Endothelial cell of hepatic sinusoid (primary cell): ENCODE measurements at regions not wholly inside any gene's neighbourhood (a gene's known extent, or its start where the extent isn't known, plus 50 kb on each side); places are given as distances from the start of the nearest gene placed in this dataset.

Source experiments
- in situ Hi-C: cut with HindIII; loops from 2 replicates; pipeline ENCODE4 v1.10.0; 2017; ENCODE audit warnings: low sequenced_read_pairs

GRCh38 chr5:20680718-20681302 is 692.8 kb upstream of the CDH18 start:
- in situ Hi-C loops = no loop called here

GRCh38 chr5:20678814-20679298 is 690.9 kb upstream of the CDH18 start:
- in situ Hi-C loops = no loop called here

- in situ Hi-C loops = no loop called here
Measured at GRCh38 chr5:20678386-20678785, 690.4 kb upstream of the CDH18 start.

GRCh38 chr5:20660588-20660987 is 672.6 kb upstream of the CDH18 start:
- in situ Hi-C loops = no loop called here

GRCh38 chr5:20656262-20656661 is 668.3 kb upstream of the CDH18 start:
- in situ Hi-C loops = no loop called here

GRCh38 chr5:20655211-20655610 is 667.2 kb upstream of the CDH18 start:
- in situ Hi-C loops = no loop called here

- in situ Hi-C loops = no loop called here
Measured at GRCh38 chr5:20654746-20655145, 666.7 kb upstream of the CDH18 start.

- in situ Hi-C loops = no loop called here
Measured at GRCh38 chr5:20654033-20654432, 666.0 kb upstream of the CDH18 start.

GRCh38 chr5:20649966-20650365 is 662.0 kb upstream of the CDH18 start:
- in situ Hi-C loops = no loop called here

GRCh38 chr5:20648981-20649380 is 661.0 kb upstream of the CDH18 start:
- in situ Hi-C loops = no loop called here

- in situ Hi-C loops = no loop called here
Measured at GRCh38 chr5:20636686-20637085, 648.7 kb upstream of the CDH18 start.

- in situ Hi-C loops = no loop called here
Measured at GRCh38 chr5:20619591-20619990, 631.6 kb upstream of the CDH18 start.

GRCh38 chr5:20618340-20618739 is 630.3 kb upstream of the CDH18 start:
- in situ Hi-C loops = no loop called here

- in situ Hi-C loops = no loop called here
Measured at GRCh38 chr5:20617841-20618240, 629.8 kb upstream of the CDH18 start.

GRCh38 chr5:20615888-20616563 is 628.0 kb upstream of the CDH18 start:
- in situ Hi-C loops = no loop called here

GRCh38 chr5:20611620-20612019 is 623.6 kb upstream of the CDH18 start:
- in situ Hi-C loops = no loop called here

GRCh38 chr5:20610681-20611080 is 622.7 kb upstream of the CDH18 start:
- in situ Hi-C loops = no loop called here

- in situ Hi-C loops = no loop called here
Measured at GRCh38 chr5:20609126-20609525, 621.1 kb upstream of the CDH18 start.

GRCh38 chr5:20608567-20608966 is 620.6 kb upstream of the CDH18 start:
- in situ Hi-C loops = no loop called here

- in situ Hi-C loops = no loop called here
Measured at GRCh38 chr5:20605732-20606525, 617.9 kb upstream of the CDH18 start.

- in situ Hi-C loops = no loop called here
Measured at GRCh38 chr5:20604992-20605391, 617.0 kb upstream of the CDH18 start.

GRCh38 chr5:20601678-20602100 is 613.7 kb upstream of the CDH18 start:
- in situ Hi-C loops = no loop called here
